ENCODE measurements at regions not wholly inside any gene's neighbourhood (a gene's known extent, or its start where the extent isn't known, plus 50 kb on each side); places are given as distances from the start of the nearest gene placed in this dataset.

DNA sequence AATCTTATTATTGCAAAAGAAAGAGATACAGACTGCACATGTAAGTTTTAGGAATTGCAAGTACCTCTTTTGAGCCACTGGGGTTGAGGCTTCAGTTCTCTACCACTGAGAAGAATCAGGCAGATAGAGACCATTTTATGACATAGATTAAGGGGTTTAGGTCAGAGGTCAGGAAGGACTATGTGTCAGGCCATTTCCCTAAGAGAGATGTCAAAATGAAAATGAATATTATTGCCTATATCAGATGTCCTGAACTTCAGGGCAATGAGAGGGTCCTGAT, 113.7 kb downstream of the GATA6 start:
- Mint-ChIP-seq H3K36me3 (ENCODE audit: insufficient read depth, unreplicated experiment) (no peaks in the 10 kb centered on the region), H3K4me3 (ENCODE audit: unreplicated experiment) (no peak overlapping the region), H3K27ac (ENCODE audit: unreplicated experiment) (peak overlapping the region; percentile 82), H3K9me3 (ENCODE audit: unreplicated experiment) (no peaks in the 10 kb centered on the region), H3K4me1 (ENCODE audit: low read depth, unreplicated experiment) (peaks cover 20% of the 10 kb centered on the region), H3K27me3 (ENCODE audit: insufficient read depth, unreplicated experiment) (no peaks in the 10 kb centered on the region)
- Histone ChIP-seq H3K4me1 (peaks cover 16% of the 10 kb centered on the region), H3K27me3 (replicated peaks; ENCODE audit: control insufficient read depth, insufficient read depth, low read length) (no peaks in the 10 kb centered on the region), H3K9me3 (0 out of 2 replicates have a peak, but pooled peaks cover 2% of the 10 kb centered on the region), H3K4me3 (ENCODE audit: low read depth, low read length) (no peak overlapping the region), H3K36me3 (ENCODE audit: control insufficient read depth, insufficient read depth, low read length) (no peaks in the 10 kb centered on the region)
- intact Hi-C loops (cut with micrococcal nuclease; ENCODE audit: unreplicated experiment) = loop anchor here (5.0 kb wide), 1 partner anchor 51 kb away; no protein-coding TSS in a partner anchor
- DNase-seq = no peak
- no TSS peak for BruUV-seq (replicated peaks)
- CTCF ChIA-PET = no interaction called here
- POLR2A ChIA-PET = no interaction called here
- TF ChIP-seq, protein P1, sequence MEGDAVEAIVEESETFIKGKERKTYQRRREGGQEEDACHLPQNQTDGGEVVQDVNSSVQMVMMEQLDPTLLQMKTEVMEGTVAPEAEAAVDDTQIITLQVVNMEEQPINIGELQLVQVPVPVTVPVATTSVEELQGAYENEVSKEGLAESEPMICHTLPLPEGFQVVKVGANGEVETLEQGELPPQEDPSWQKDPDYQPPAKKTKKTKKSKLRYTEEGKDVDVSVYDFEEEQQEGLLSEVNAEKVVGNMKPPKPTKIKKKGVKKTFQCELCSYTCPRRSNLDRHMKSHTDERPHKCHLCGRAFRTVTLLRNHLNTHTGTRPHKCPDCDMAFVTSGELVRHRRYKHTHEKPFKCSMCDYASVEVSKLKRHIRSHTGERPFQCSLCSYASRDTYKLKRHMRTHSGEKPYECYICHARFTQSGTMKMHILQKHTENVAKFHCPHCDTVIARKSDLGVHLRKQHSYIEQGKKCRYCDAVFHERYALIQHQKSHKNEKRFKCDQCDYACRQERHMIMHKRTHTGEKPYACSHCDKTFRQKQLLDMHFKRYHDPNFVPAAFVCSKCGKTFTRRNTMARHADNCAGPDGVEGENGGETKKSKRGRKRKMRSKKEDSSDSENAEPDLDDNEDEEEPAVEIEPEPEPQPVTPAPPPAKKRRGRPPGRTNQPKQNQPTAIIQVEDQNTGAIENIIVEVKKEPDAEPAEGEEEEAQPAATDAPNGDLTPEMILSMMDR (IDR thresholded peaks at IDR 0.05; ENCODE audit: insufficient read depth in 1 of 2, low read depth in 1 of 2, low read length in 1 of 2, severe bottlenecking in 1 of 2, unreplicated experiment in 1 of 2) = no peak

DNA sequence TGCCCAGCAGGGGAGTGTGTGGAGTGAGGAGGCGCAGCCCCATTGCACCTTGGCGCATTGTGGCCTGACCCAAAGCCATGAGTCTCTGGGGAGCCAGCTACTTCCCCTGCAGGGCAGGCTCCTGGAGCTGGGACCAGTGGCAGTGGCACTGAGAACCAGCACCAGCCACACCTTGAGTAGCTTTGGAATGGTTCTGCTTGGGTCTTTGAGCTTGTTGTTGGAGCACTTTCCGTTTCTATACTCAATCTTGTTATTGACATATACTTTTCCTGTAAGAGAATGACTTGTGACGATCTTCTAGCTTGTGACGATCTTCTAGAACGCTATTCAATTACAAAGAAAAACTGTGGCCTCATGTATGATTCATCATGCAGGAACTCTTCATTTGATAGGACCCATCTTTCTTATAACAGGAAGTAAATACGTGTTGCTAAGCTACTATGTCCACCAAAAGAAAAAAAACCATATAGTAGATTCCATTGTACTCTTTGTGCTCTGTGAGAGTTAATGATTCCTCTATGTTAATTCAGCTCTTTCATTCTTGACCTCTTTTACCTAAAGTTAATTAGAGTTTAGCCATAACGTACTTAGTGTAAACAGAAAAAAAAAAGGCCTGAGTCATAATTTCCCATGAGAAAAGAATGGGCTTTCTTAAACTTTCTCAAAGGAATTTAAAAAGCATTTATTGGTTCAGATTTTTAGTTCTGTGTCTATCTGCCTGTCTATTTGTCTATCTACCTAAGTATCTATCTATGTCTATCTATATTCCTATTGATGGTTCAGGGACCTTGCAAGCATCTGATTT, 113.1 kb downstream of the GATA6 start:
- CTCF ChIA-PET = no interaction called here
- no peaks in the 10 kb centered on the region for H3K27me3 Mint-ChIP-seq (ENCODE audit: insufficient read depth, unreplicated experiment)
- no peaks in the 10 kb centered on the region for H3K36me3 Mint-ChIP-seq (ENCODE audit: insufficient read depth, unreplicated experiment)
- peak in 1 of 2 experiments; percentile 30 for DNase-seq
- BruUV-seq (replicated peaks) = no TSS peak
- H3K4me3 Mint-ChIP-seq (ENCODE audit: unreplicated experiment) = peak overlapping the region; percentile 44
- TF ChIP-seq, protein P1 (IDR thresholded peaks at IDR 0.05; ENCODE audit: insufficient read depth in 1 of 2, low read depth in 1 of 2, low read length in 1 of 2, severe bottlenecking in 1 of 2, unreplicated experiment in 1 of 2) = no peak
- POLR2A ChIA-PET = interaction anchor here (0.8 kb wide), 1 partner anchor 63 kb away, joined by 3 read pairs; no protein-coding TSS in a partner anchor
- H3K9me3 Mint-ChIP-seq (ENCODE audit: unreplicated experiment) = no peaks in the 10 kb centered on the region
- H3K27ac Mint-ChIP-seq (ENCODE audit: unreplicated experiment) = peak overlapping the region; percentile 82
- no peaks in the 10 kb centered on the region for H3K9me3 ChIP-seq
- intact Hi-C loops (cut with micrococcal nuclease; ENCODE audit: unreplicated experiment) = loop anchor here (5.0 kb wide), 1 partner anchor 50 kb away; no protein-coding TSS in a partner anchor
- H3K4me1 Mint-ChIP-seq (ENCODE audit: low read depth, unreplicated experiment) = peaks cover 20% of the 10 kb centered on the region
- H3K4me3 ChIP-seq (ENCODE audit: low read depth, low read length) = no peak overlapping the region
- H3K36me3 ChIP-seq (ENCODE audit: control insufficient read depth, insufficient read depth, low read length) = no peaks in the 10 kb centered on the region
- no peaks in the 10 kb centered on the region for H3K27me3 ChIP-seq (replicated peaks; ENCODE audit: control insufficient read depth, insufficient read depth, low read length)
- H3K4me1 ChIP-seq = peaks cover 16% of the 10 kb centered on the region

DNA sequence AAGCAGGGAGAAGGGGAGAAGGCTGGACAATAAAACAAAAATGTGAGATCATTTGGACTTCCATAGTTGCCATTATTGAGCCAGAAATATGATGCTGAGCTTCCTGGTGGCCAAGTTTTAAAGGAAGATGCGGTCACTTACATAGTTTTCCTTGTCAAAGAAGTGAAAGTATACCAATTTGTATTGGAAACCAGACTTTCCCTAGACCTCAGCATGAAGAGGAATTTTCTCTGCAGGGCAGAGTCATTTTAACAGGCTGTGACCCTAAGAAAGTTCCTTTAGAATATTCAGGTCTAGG, 111.0 kb downstream of the GATA6 start:
- Mint-ChIP-seq H3K9me3 (ENCODE audit: unreplicated experiment) (no peaks in the 10 kb centered on the region), H3K36me3 (ENCODE audit: insufficient read depth, unreplicated experiment) (no peaks in the 10 kb centered on the region), H3K4me3 (ENCODE audit: unreplicated experiment) (no peak overlapping the region), H3K4me1 (ENCODE audit: low read depth, unreplicated experiment) (peaks cover 16% of the 10 kb centered on the region), H3K27ac (ENCODE audit: unreplicated experiment) (no peak overlapping the region), H3K27me3 (ENCODE audit: insufficient read depth, unreplicated experiment) (no peaks in the 10 kb centered on the region)
- POLR2A ChIA-PET = no interaction called here
- no peaks in the 10 kb centered on the region for H3K27me3 ChIP-seq (replicated peaks; ENCODE audit: control insufficient read depth, insufficient read depth, low read length)
- BruUV-seq (replicated peaks) = no TSS peak
- intact Hi-C loops (cut with micrococcal nuclease; ENCODE audit: unreplicated experiment) = loop anchor here (5.0 kb wide), 1 partner anchor 48 kb away; no protein-coding TSS in a partner anchor
- CTCF ChIA-PET = no interaction called here
- peaks cover 16% of the 10 kb centered on the region for H3K4me1 ChIP-seq
- TF ChIP-seq, protein P1 (IDR thresholded peaks at IDR 0.05; ENCODE audit: insufficient read depth in 1 of 2, low read depth in 1 of 2, low read length in 1 of 2, severe bottlenecking in 1 of 2, unreplicated experiment in 1 of 2) = no peak
- DNase-seq = no peak
- H3K9me3 ChIP-seq = no peaks in the 10 kb centered on the region
- H3K4me3 ChIP-seq (ENCODE audit: low read depth, low read length) = no peak overlapping the region
- H3K36me3 ChIP-seq (ENCODE audit: control insufficient read depth, insufficient read depth, low read length) = no peaks in the 10 kb centered on the region

Measured in Caco-2 (cell line).